Activated CD8-positive, alpha-beta T cell treated with anti-CD3 and anti-CD28 coated beads, Interleukin-2, amount 10 ng/mL, durations not matched to agents 7 days and 5 days (primary cell): ENCODE measurements at regions not wholly inside any gene's neighbourhood (a gene's known extent, or its start where the extent isn't known, plus 50 kb on each side); places are given as distances from the start of the nearest gene placed in this dataset.

Experiments used
- ATAC-seq: fragments of 150-1000 bp; cut with Tn5 transposase; one replicate; pipeline ENCODE4 v1.10.0; 2021; ENCODE audit warnings: moderate library complexity
- CTCF ChIA-PET: fragments of 350-600 bp; sonication (Branson Sonifier 250); formaldehyde crosslinking; loops from one replicate; lab custom pipeline; 2021; ENCODE audit warnings: antibody characterized with exemption; lab: Charles Lee
- POLR2A ChIA-PET: fragments of 350-600 bp; sonication (Branson Sonifier 250); formaldehyde crosslinking; loops from one replicate; lab custom pipeline; 2021; ENCODE audit warnings: antibody characterized with exemption; lab: Charles Lee
- DNase-seq: peaks from one replicate; pipeline ENCODE4 v3.0.0-alpha.2; 2020
- H3K27ac Mint-ChIP-seq: one replicate; pipeline ENCODE4 v1.8.0; 2021; ENCODE audit warnings: mild to moderate bottlenecking, mixed read lengths
- H3K27me3 Mint-ChIP-seq: one replicate; pipeline ENCODE4 v1.8.0; 2021; ENCODE audit warnings: low read depth, mixed read lengths
- H3K36me3 Mint-ChIP-seq: one replicate; pipeline ENCODE4 v1.8.0; 2021; ENCODE audit warnings: low read depth, mixed read lengths
- H3K4me1 Mint-ChIP-seq: one replicate; pipeline ENCODE4 v1.8.0; 2021; ENCODE audit warnings: low read depth, mixed read lengths
- H3K4me3 Mint-ChIP-seq: one replicate; pipeline ENCODE4 v1.8.0; 2021; ENCODE audit warnings: mild to moderate bottlenecking, mixed read lengths
- H3K9me3 Mint-ChIP-seq: one replicate; pipeline ENCODE4 v1.8.0; 2022; ENCODE audit warnings: mixed read lengths; ENCODE audit not compliant: insufficient read depth

- peaks cover 7% of the 10 kb centered on the region for H3K9me3 Mint-ChIP-seq
- CTCF ChIA-PET = no interaction called here
- H3K4me1 Mint-ChIP-seq = no peaks in the 10 kb centered on the region
- no peak overlapping the region for H3K4me3 Mint-ChIP-seq
- no peaks in the 10 kb centered on the region for H3K36me3 Mint-ChIP-seq
- POLR2A ChIA-PET = no interaction called here
- no peak for ATAC-seq
- no peak for DNase-seq
- H3K27ac Mint-ChIP-seq = no peak overlapping the region
- no peaks in the 10 kb centered on the region for H3K27me3 Mint-ChIP-seq
These were observed 307.1 kb upstream of the C1orf174 start for GRCh38 chr1:4207183-4207582.

- no peaks in the 10 kb centered on the region for H3K4me1 Mint-ChIP-seq
- ChIA-PET POLR2A (no interaction called here), CTCF (no interaction called here)
- H3K27me3 Mint-ChIP-seq = no peaks in the 10 kb centered on the region
- no peak overlapping the region for H3K4me3 Mint-ChIP-seq
- no peak overlapping the region for H3K27ac Mint-ChIP-seq
- no peak for ATAC-seq
- DNase-seq = no peak
- H3K36me3 Mint-ChIP-seq = no peaks in the 10 kb centered on the region
- peaks cover 7% of the 10 kb centered on the region for H3K9me3 Mint-ChIP-seq
These were observed 308.0 kb upstream of the C1orf174 start for GRCh38 chr1:4207842-4208692.

GRCh38 chr1:4210043-4210442 is 310.0 kb upstream of the C1orf174 start:
- POLR2A ChIA-PET = no interaction called here
- DNase-seq = no peak
- Mint-ChIP-seq H3K27me3 (no peaks in the 10 kb centered on the region), H3K27ac (no peak overlapping the region), H3K4me1 (no peaks in the 10 kb centered on the region), H3K36me3 (no peaks in the 10 kb centered on the region), H3K9me3 (peaks cover 6% of the 10 kb centered on the region), H3K4me3 (no peak overlapping the region)
- CTCF ChIA-PET = no interaction called here
- ATAC-seq = no peak

- no peaks in the 10 kb centered on the region for H3K9me3 Mint-ChIP-seq
- ChIA-PET POLR2A (no interaction called here), CTCF (no interaction called here)
- ATAC-seq (no peak), DNase-seq (no peak)
- no peaks in the 10 kb centered on the region for H3K36me3 Mint-ChIP-seq
- H3K27me3 Mint-ChIP-seq = no peaks in the 10 kb centered on the region
- H3K27ac Mint-ChIP-seq = no peak overlapping the region
- no peak overlapping the region for H3K4me3 Mint-ChIP-seq
- no peaks in the 10 kb centered on the region for H3K4me1 Mint-ChIP-seq
These were observed 312.7 kb upstream of the C1orf174 start for GRCh38 chr1:4212796-4213195.

- Mint-ChIP-seq H3K4me1 (no peaks in the 10 kb centered on the region), H3K36me3 (no peaks in the 10 kb centered on the region), H3K27ac (no peak overlapping the region), H3K27me3 (no peaks in the 10 kb centered on the region), H3K4me3 (no peak overlapping the region), H3K9me3 (no peaks in the 10 kb centered on the region)
- no peak for ATAC-seq
- no peak for DNase-seq
- ChIA-PET POLR2A (no interaction called here), CTCF (no interaction called here)
These were observed 313.4 kb upstream of the C1orf174 start for GRCh38 chr1:4213366-4213973.

- ATAC-seq = no peak
- CTCF ChIA-PET = no interaction called here
- no peak overlapping the region for H3K4me3 Mint-ChIP-seq
These were observed 314.8 kb upstream of the C1orf174 start for GRCh38 chr1:4214826-4215225.

GRCh38 chr1:4215391-4215790 is 315.3 kb upstream of the C1orf174 start:
- no peaks in the 10 kb centered on the region for H3K9me3 Mint-ChIP-seq
- no peaks in the 10 kb centered on the region for H3K36me3 Mint-ChIP-seq
- H3K4me1 Mint-ChIP-seq = no peaks in the 10 kb centered on the region
- ChIA-PET POLR2A (no interaction called here), CTCF (no interaction called here)
- ATAC-seq (no peak), DNase-seq (no peak)
- H3K27ac Mint-ChIP-seq = no peak overlapping the region
- no peaks in the 10 kb centered on the region for H3K27me3 Mint-ChIP-seq
- no peak overlapping the region for H3K4me3 Mint-ChIP-seq

More at GRCh38 chr1:4214826-4215225, 314.8 kb upstream of the C1orf174 start:
- POLR2A ChIA-PET = no interaction called here
- no peak for DNase-seq
- Mint-ChIP-seq H3K36me3 (no peaks in the 10 kb centered on the region), H3K27me3 (no peaks in the 10 kb centered on the region), H3K4me1 (no peaks in the 10 kb centered on the region), H3K27ac (no peak overlapping the region), H3K9me3 (no peaks in the 10 kb centered on the region)

GRCh38 chr1:4216231-4216630 is 316.2 kb upstream of the C1orf174 start:
- H3K4me3 Mint-ChIP-seq = no peak overlapping the region
- no peaks in the 10 kb centered on the region for H3K36me3 Mint-ChIP-seq
- H3K9me3 Mint-ChIP-seq = no peaks in the 10 kb centered on the region
- H3K4me1 Mint-ChIP-seq = no peaks in the 10 kb centered on the region
- no peak overlapping the region for H3K27ac Mint-ChIP-seq
- ChIA-PET CTCF (no interaction called here), POLR2A (no interaction called here)
- H3K27me3 Mint-ChIP-seq = no peaks in the 10 kb centered on the region
- no peak for DNase-seq
- no peak for ATAC-seq

- Mint-ChIP-seq H3K36me3 (no peaks in the 10 kb centered on the region), H3K9me3 (no peaks in the 10 kb centered on the region), H3K27ac (no peak overlapping the region), H3K4me3 (no peak overlapping the region), H3K4me1 (no peaks in the 10 kb centered on the region), H3K27me3 (no peaks in the 10 kb centered on the region)
- CTCF ChIA-PET = no interaction called here
- ATAC-seq (no peak), DNase-seq (no peak)
- POLR2A ChIA-PET = no interaction called here
These were observed 318.5 kb upstream of the C1orf174 start for GRCh38 chr1:4218619-4219018.

- Mint-ChIP-seq H3K4me3 (no peak overlapping the region), H3K36me3 (no peaks in the 10 kb centered on the region), H3K4me1 (no peaks in the 10 kb centered on the region), H3K27me3 (no peaks in the 10 kb centered on the region), H3K27ac (no peak overlapping the region), H3K9me3 (no peaks in the 10 kb centered on the region)
- DNase-seq = no peak
- ChIA-PET POLR2A (no interaction called here), CTCF (no interaction called here)
- no peak for ATAC-seq
These were observed 319.0 kb upstream of the C1orf174 start for GRCh38 chr1:4219111-4219510.

GRCh38 chr1:4219826-4220225 is 319.8 kb upstream of the C1orf174 start:
- H3K4me3 Mint-ChIP-seq = no peak overlapping the region
- ChIA-PET CTCF (no interaction called here), POLR2A (no interaction called here)
- no peaks in the 10 kb centered on the region for H3K4me1 Mint-ChIP-seq
- ATAC-seq (no peak), DNase-seq (no peak)
- no peaks in the 10 kb centered on the region for H3K9me3 Mint-ChIP-seq
- no peaks in the 10 kb centered on the region for H3K27me3 Mint-ChIP-seq
- no peak overlapping the region for H3K27ac Mint-ChIP-seq
- no peaks in the 10 kb centered on the region for H3K36me3 Mint-ChIP-seq

- DNase-seq (no peak), ATAC-seq (no peak)
- CTCF ChIA-PET = no interaction called here
- Mint-ChIP-seq H3K9me3 (no peaks in the 10 kb centered on the region), H3K4me1 (no peaks in the 10 kb centered on the region), H3K27ac (no peak overlapping the region), H3K4me3 (no peak overlapping the region), H3K27me3 (no peaks in the 10 kb centered on the region), H3K36me3 (no peaks in the 10 kb centered on the region)
- POLR2A ChIA-PET = no interaction called here
These were observed 320.3 kb upstream of the C1orf174 start for GRCh38 chr1:4220362-4220761.
